ENCODE measurements at regions not wholly inside any gene's neighbourhood (a gene's known extent, or its start where the extent isn't known, plus 50 kb on each side); places are given as distances from the start of the nearest gene placed in this dataset.

GRCh38 chr5:152811988-152812387 lies 406.9 kb upstream of the NMUR2 start:
- H3K9me3 Mint-ChIP-seq (ENCODE audit: unreplicated experiment): no peaks in the 10 kb centered on the region
- no peaks in the 10 kb centered on the region for H3K27me3 Mint-ChIP-seq (ENCODE audit: unreplicated experiment)

GRCh38 chr5:152813526-152813925 lies 408.4 kb upstream of the NMUR2 start:
- H3K36me3 Mint-ChIP-seq (ENCODE audit: low read depth, unreplicated experiment): peaks cover 4% of the 10 kb centered on the region
- no peak for DNase-seq (ENCODE audit: low spot score)
- H3K27me3 Mint-ChIP-seq (ENCODE audit: unreplicated experiment): no peaks in the 10 kb centered on the region
- TF ChIP-seq CTCF (IDR thresholded peaks at IDR 0.05; ENCODE audit: unreplicated experiment): no peak
- H3K9me3 Mint-ChIP-seq (ENCODE audit: unreplicated experiment): no peaks in the 10 kb centered on the region
- H3K4me1 Mint-ChIP-seq (ENCODE audit: unreplicated experiment): no peaks in the 10 kb centered on the region
- H3K27ac Mint-ChIP-seq (ENCODE audit: unreplicated experiment): no peak overlapping the region
- H3K4me3 Mint-ChIP-seq (ENCODE audit: unreplicated experiment): no peak overlapping the region

More at GRCh38 chr5:152811988-152812387, 406.9 kb upstream of the NMUR2 start:
- no peak overlapping the region for H3K4me3 Mint-ChIP-seq (ENCODE audit: unreplicated experiment)
- H3K27ac Mint-ChIP-seq (ENCODE audit: unreplicated experiment): no peak overlapping the region
- peaks cover 3% of the 10 kb centered on the region for H3K4me1 Mint-ChIP-seq (ENCODE audit: unreplicated experiment)
- peaks cover 4% of the 10 kb centered on the region for H3K36me3 Mint-ChIP-seq (ENCODE audit: low read depth, unreplicated experiment)
- TF ChIP-seq CTCF (IDR thresholded peaks at IDR 0.05; ENCODE audit: unreplicated experiment): no peak
- DNase-seq (ENCODE audit: low spot score): no peak

- no peak for DNase-seq (ENCODE audit: low spot score)
- no peaks in the 10 kb centered on the region for H3K4me1 Mint-ChIP-seq (ENCODE audit: unreplicated experiment)
- H3K9me3 Mint-ChIP-seq (ENCODE audit: unreplicated experiment): no peaks in the 10 kb centered on the region
- no peak overlapping the region for H3K4me3 Mint-ChIP-seq (ENCODE audit: unreplicated experiment)
- no peaks in the 10 kb centered on the region for H3K27me3 Mint-ChIP-seq (ENCODE audit: unreplicated experiment)
- H3K36me3 Mint-ChIP-seq (ENCODE audit: low read depth, unreplicated experiment): no peaks in the 10 kb centered on the region
- TF ChIP-seq CTCF (IDR thresholded peaks at IDR 0.05; ENCODE audit: unreplicated experiment): no peak
- no peak overlapping the region for H3K27ac Mint-ChIP-seq (ENCODE audit: unreplicated experiment)
Measured at GRCh38 chr5:152819891-152820290, 414.8 kb upstream of the NMUR2 start.

- peaks cover 20% of the 10 kb centered on the region for H3K4me1 Mint-ChIP-seq (ENCODE audit: unreplicated experiment)
- H3K9me3 Mint-ChIP-seq (ENCODE audit: unreplicated experiment): no peaks in the 10 kb centered on the region
- no peak for TF ChIP-seq CTCF (IDR thresholded peaks at IDR 0.05; ENCODE audit: unreplicated experiment)
- no peak overlapping the region for H3K4me3 Mint-ChIP-seq (ENCODE audit: unreplicated experiment)
- no peak overlapping the region for H3K27ac Mint-ChIP-seq (ENCODE audit: unreplicated experiment)
- H3K27me3 Mint-ChIP-seq (ENCODE audit: unreplicated experiment): peaks cover 2% of the 10 kb centered on the region
- no peak for DNase-seq (ENCODE audit: low spot score)
- no peaks in the 10 kb centered on the region for H3K36me3 Mint-ChIP-seq (ENCODE audit: low read depth, unreplicated experiment)
Measured at GRCh38 chr5:152824316-152824715, 419.2 kb upstream of the NMUR2 start.

GRCh38 chr5:152838241-152838786 lies 433.2 kb upstream of the NMUR2 start:
- no peak for DNase-seq (ENCODE audit: low spot score)
- H3K27me3 Mint-ChIP-seq (ENCODE audit: unreplicated experiment): no peaks in the 10 kb centered on the region
- no peaks in the 10 kb centered on the region for H3K36me3 Mint-ChIP-seq (ENCODE audit: low read depth, unreplicated experiment)
- no peak for TF ChIP-seq CTCF (IDR thresholded peaks at IDR 0.05; ENCODE audit: unreplicated experiment)
- no peak overlapping the region for H3K4me3 Mint-ChIP-seq (ENCODE audit: unreplicated experiment)
- no peaks in the 10 kb centered on the region for H3K4me1 Mint-ChIP-seq (ENCODE audit: unreplicated experiment)
- H3K9me3 Mint-ChIP-seq (ENCODE audit: unreplicated experiment): no peaks in the 10 kb centered on the region
- no peak overlapping the region for H3K27ac Mint-ChIP-seq (ENCODE audit: unreplicated experiment)
